OCI-LY3 (cell line): ENCODE measurements at regions not wholly inside any gene's neighbourhood (a gene's known extent, or its start where the extent isn't known, plus 50 kb on each side); places are given as distances from the start of the nearest gene placed in this dataset.

Experiments
- H2AFZ ChIP-seq: fragments of 200-600, 300-600 bp; shearing (Covaris generic); 2 replicates; pipeline ENCODE4 v1.6.0; 2014; ENCODE audit warnings: antibody characterized with exemption, low read depth, low read length
- H3K27ac ChIP-seq: fragments of 200-600, 300-600 bp; sonication (generic); 2 replicates; pipeline ENCODE4 v1.5.1; 2014; ENCODE audit warnings: mild to moderate bottlenecking, low read length, moderate library complexity, mixed read lengths
- H3K27me3 ChIP-seq: fragments of 200-600, 300-600 bp; sonication (generic); 2 replicates; pipeline ENCODE4 v1.6.1; 2014; ENCODE audit warnings: low read depth, low read length, mixed read lengths
- H3K36me3 ChIP-seq: fragments of 200-600, 300-600 bp; sonication (generic); replicated peaks from 2 replicates; pipeline ENCODE3; 2014; ENCODE audit warnings: low read depth, low read length, mixed read lengths
- H3K4me1 ChIP-seq: fragments of 300-600, 200-600 bp; sonication (generic); 2 replicates; pipeline ENCODE4 v1.6.1; 2014; ENCODE audit warnings: low read length, mixed read lengths
- H3K4me2 ChIP-seq: fragments of 200-600, 300-600 bp; sonication (generic); 2 replicates; pipeline ENCODE4 v1.6.1; 2014; ENCODE audit warnings: low read length, mixed read lengths
- H3K4me3 ChIP-seq: fragments of 300-600, 200-600 bp; sonication (generic); 2 replicates; pipeline ENCODE4 v1.5.1; 2014; ENCODE audit warnings: antibody characterized with exemption, mild to moderate bottlenecking, low read length, moderate library complexity
- H3K79me2 ChIP-seq: fragments of 300-600, 200-600 bp; shearing (Covaris generic); 2 replicates; pipeline ENCODE4 v1.6.1; 2014; ENCODE audit warnings: mild to moderate bottlenecking, low read length, mixed read lengths
- H3K9ac ChIP-seq: fragments of 300-600, 200-600 bp; shearing (Covaris generic); 2 replicates; pipeline ENCODE4 v1.6.0; 2014; ENCODE audit warnings: mild to moderate bottlenecking, low read length, moderate library complexity
- H3K9me3 ChIP-seq: fragments of 200-600, 300-600 bp; shearing (Covaris generic); 2 replicates; pipeline ENCODE4 v1.6.1; 2014; ENCODE audit warnings: low read length, mixed read lengths; ENCODE audit not compliant: insufficient read depth
- H4K20me1 ChIP-seq: fragments of 200-600, 300-600 bp; sonication (generic); 2 replicates; pipeline ENCODE4 v1.6.1; 2016; ENCODE audit warnings: low read length, mixed read lengths; ENCODE audit not compliant: insufficient read depth
- EZH2phosphoT487 ChIP-seq: fragments of 200-600 bp; shearing (Covaris generic); IDR thresholded peaks from 2 replicates; pipeline ENCODE4 v1.6.1; 2018; ENCODE audit warnings: antibody characterized with exemption, mixed run types, low read depth
- TF ChIP-seq, protein P1 (sequence below): fragments of 200-600, 300-600 bp; sonication (generic); IDR thresholded peaks from 2 replicates; pipeline ENCODE4 v1.5.1; 2014; ENCODE audit warnings: antibody characterized with exemption, low read length, low read depth

DNA sequence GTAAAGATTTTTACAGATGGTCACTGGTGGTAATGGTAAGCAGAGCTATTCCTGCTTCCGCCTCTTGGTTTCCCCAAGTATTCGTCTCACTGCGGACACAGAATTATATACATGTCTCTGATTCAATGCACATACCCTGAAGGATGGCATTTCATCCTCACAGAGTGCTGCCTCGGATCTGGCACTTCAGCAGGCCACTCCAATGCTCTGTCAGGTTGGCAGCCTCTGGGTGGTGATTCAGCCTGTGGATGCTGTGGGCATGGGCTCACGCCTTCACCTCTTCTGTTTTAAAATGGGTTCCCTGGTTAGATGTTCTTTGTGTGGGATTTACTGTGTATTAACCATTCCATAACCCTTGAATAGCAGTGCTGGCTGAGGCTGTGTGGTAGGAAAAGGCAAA is 182.6 kb upstream of the ZNF608 start:
- Histone ChIP-seq H3K27me3 (no peaks in the 10 kb centered on the region), H3K9ac (no peak overlapping the region), H4K20me1 (no peaks in the 10 kb centered on the region), H3K4me1 (peaks cover 18% of the 10 kb centered on the region), H3K9me3 (no peaks in the 10 kb centered on the region), H3K79me2 (no peaks in the 10 kb centered on the region), H3K4me2 (no peak overlapping the region), H3K36me3 (no peaks in the 10 kb centered on the region), H3K4me3 (no peak overlapping the region), H2AFZ (no peak overlapping the region), H3K27ac (no peak overlapping the region)
- TF ChIP-seq EZH2phosphoT487, result no peak
- TF ChIP-seq, protein P1, sequence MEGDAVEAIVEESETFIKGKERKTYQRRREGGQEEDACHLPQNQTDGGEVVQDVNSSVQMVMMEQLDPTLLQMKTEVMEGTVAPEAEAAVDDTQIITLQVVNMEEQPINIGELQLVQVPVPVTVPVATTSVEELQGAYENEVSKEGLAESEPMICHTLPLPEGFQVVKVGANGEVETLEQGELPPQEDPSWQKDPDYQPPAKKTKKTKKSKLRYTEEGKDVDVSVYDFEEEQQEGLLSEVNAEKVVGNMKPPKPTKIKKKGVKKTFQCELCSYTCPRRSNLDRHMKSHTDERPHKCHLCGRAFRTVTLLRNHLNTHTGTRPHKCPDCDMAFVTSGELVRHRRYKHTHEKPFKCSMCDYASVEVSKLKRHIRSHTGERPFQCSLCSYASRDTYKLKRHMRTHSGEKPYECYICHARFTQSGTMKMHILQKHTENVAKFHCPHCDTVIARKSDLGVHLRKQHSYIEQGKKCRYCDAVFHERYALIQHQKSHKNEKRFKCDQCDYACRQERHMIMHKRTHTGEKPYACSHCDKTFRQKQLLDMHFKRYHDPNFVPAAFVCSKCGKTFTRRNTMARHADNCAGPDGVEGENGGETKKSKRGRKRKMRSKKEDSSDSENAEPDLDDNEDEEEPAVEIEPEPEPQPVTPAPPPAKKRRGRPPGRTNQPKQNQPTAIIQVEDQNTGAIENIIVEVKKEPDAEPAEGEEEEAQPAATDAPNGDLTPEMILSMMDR, result no peak

DNA sequence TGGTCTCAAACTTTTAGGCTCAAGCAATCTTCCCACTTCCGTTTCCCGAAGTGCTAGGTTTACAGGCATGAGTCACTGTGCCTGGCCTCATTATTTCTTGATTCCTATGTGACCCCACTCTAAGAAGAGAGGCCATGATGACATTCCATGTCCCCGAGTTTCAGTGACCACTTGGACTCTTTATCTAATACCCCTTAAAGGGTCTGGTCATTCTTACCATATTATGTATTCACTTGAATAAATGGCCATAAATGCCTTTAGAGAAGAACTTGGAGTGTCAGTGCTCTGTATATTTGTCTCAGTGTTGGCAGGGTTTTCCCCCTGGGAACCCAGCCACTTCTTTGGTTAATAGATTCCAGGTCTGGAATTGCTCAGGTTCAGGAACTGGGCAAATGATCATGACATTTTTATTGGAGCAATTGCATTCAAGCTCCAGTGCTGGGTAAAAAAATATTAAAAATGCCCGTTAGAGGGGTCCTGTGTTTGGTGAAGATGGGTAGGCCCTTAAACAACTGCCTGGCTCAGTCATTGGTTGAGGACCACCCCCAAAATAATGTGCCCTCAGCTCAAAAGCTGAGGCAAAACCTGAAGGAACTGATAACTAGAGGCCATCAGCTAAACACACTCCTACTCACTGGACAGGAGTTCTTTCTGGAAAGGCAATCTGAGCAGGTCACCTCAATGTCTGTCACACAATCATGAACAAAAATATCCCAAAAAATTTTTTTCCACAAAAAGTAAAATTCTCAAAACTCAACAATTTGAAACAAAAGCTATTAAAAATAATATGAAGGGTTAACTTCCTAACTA is 186.6 kb upstream of the ZNF608 start:
- H3K9me3 ChIP-seq, result no peaks in the 10 kb centered on the region
- no peak overlapping the region for H3K9ac ChIP-seq
- H2AFZ ChIP-seq, result no peak overlapping the region

DNA sequence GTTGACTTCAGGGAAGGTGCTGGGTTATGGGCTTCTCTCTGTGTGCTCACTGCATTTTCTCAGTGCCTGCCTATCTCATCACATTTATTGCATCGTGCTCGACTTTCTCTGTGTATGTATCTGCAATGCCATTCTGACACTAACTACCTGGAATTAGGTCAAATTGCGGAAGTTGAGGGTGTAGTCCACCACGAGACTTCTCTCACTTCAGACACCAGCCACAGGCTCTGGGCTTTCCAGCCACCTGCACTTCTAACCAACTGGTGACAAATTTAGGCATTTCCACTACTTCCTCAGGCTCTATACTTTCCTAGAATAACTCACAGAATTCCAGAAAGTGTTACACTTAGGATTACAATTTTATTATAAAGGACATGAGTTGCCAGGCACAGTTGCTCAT is 188.6 kb upstream of the ZNF608 start:
- peak overlapping the region; percentile 98 for H3K27ac ChIP-seq
- no peaks in the 10 kb centered on the region for H4K20me1 ChIP-seq
- H3K79me2 ChIP-seq, result no peaks in the 10 kb centered on the region
- H3K9me3 ChIP-seq, result no peaks in the 10 kb centered on the region
- peaks cover 2% of the 10 kb centered on the region for H3K36me3 ChIP-seq
- peak overlapping the region; percentile 71 for H3K4me2 ChIP-seq
- TF ChIP-seq EZH2phosphoT487, result no peak
- TF ChIP-seq, protein P1, result no peak
- H3K4me3 ChIP-seq, result peak overlapping the region; percentile 50
- no peaks in the 10 kb centered on the region for H3K27me3 ChIP-seq
- H3K9ac ChIP-seq, result peak overlapping the region; percentile 67
- peaks cover 41% of the 10 kb centered on the region for H3K4me1 ChIP-seq
- H2AFZ ChIP-seq, result peak overlapping the region; percentile 60; the same call in 1 of the 2 replicates

More for the DNA sequence above, 186.6 kb upstream of the ZNF608 start:
- TF ChIP-seq, protein P1, result no peak
- no peak for TF ChIP-seq EZH2phosphoT487
- Histone ChIP-seq H3K27ac (no peak overlapping the region), H3K27me3 (no peaks in the 10 kb centered on the region), H4K20me1 (no peaks in the 10 kb centered on the region), H3K79me2 (no peaks in the 10 kb centered on the region), H3K36me3 (no peaks in the 10 kb centered on the region), H3K4me1 (peaks cover 41% of the 10 kb centered on the region), H3K4me2 (no peak overlapping the region), H3K4me3 (no peak overlapping the region)

DNA sequence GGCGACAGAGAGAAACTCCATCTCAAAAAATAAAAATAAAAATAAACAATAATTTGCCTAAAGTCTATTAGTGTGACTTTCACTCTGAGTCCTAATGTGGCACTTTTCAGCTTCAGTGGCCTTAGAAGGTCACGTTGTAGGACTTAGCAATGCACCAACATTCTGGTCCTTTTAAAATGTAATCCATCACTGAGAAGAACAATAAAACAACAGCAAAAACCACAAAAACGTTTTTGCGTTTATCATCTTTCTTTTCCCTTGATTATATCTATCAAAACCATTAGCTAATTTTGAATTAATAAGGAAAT is 190.1 kb upstream of the ZNF608 start:
- H3K4me2 ChIP-seq, result no peak overlapping the region
- no peaks in the 10 kb centered on the region for H3K9me3 ChIP-seq
- H3K9ac ChIP-seq, result no peak overlapping the region
- no peaks in the 10 kb centered on the region for H4K20me1 ChIP-seq
- H3K27ac ChIP-seq, result peak overlapping the region; percentile 98
- H2AFZ ChIP-seq, result no peak overlapping the region
- H3K27me3 ChIP-seq, result no peaks in the 10 kb centered on the region
- no peak for TF ChIP-seq EZH2phosphoT487
- TF ChIP-seq, protein P1, result no peak
- no peaks in the 10 kb centered on the region for H3K79me2 ChIP-seq
- peaks cover 3% of the 10 kb centered on the region for H3K36me3 ChIP-seq
- peaks cover 41% of the 10 kb centered on the region for H3K4me1 ChIP-seq
- H3K4me3 ChIP-seq, result no peak overlapping the region
